GM12874 (cell line): ENCODE measurements at regions not wholly inside any gene's neighbourhood (a gene's known extent, or its start where the extent isn't known, plus 50 kb on each side); places are given as distances from the start of the nearest gene placed in this dataset.
A peak's percentile ranks its signal among the peaks of the same experiment; 100 is the strongest.

Experiments used
- TF ChIP-seq, protein P1 (sequence below): IDR thresholded peaks from 2 replicates; pipeline ENCODE4 v1.5.1; 2011; ENCODE audit warnings: low read depth, mild to moderate bottlenecking, control low read depth, low read length, moderate library complexity; ENCODE audit not compliant: insufficient read depth

DNA sequence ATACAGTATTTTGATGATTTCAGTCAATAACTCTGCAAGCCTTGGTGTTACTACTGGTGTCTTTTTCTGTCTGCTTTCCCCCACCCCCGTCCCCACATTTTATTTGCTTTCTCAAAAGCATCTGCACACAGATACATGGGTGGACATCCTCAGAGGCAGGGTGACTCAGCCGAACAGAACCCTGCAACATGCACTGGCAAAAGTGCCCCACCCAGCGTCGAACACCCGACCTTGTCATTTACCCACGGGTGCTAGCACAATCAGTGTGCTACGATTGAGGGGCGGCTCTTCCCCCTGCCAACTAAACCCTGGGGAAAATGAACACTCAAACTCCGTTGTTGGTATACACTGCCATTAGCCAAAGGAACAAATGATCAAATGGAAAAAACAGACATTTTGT is 115.9 kb upstream of the NAA20 start:
- TF ChIP-seq, protein P1, sequence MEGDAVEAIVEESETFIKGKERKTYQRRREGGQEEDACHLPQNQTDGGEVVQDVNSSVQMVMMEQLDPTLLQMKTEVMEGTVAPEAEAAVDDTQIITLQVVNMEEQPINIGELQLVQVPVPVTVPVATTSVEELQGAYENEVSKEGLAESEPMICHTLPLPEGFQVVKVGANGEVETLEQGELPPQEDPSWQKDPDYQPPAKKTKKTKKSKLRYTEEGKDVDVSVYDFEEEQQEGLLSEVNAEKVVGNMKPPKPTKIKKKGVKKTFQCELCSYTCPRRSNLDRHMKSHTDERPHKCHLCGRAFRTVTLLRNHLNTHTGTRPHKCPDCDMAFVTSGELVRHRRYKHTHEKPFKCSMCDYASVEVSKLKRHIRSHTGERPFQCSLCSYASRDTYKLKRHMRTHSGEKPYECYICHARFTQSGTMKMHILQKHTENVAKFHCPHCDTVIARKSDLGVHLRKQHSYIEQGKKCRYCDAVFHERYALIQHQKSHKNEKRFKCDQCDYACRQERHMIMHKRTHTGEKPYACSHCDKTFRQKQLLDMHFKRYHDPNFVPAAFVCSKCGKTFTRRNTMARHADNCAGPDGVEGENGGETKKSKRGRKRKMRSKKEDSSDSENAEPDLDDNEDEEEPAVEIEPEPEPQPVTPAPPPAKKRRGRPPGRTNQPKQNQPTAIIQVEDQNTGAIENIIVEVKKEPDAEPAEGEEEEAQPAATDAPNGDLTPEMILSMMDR = no peak

DNA sequence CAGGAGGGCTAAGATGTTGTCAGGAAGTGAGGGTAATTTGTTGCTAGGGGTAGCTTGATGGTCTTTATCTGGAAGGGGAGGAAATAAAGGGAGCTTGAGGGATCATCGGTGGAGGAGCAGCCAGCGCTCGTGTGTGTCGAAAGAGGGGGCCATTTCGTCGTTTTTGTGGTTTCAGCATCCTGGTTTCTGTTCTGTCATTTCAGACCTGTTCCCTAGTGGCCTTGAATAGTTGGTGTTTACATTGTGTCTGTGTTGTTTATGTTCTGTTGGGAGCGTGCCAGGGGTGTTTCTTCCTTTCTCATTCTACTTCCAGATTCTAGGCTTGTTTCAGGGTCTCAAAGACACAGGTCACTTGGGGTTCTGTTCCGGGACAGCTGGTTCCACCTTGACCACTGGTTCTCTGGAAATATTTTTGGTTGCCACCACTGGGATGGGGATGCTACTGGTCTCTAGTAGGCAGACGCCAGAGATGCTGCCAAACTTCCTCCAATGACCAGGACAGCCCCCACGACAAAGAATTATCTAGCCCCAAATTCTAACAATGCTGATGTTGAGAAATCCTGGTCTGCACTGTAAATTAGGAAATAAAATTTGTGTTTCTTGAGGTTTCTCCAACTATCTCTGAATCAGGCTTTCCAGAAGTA is 113.9 kb upstream of the NAA20 start:
- TF ChIP-seq, protein P1 = peak; percentile 59; the same call in 1 of the 2 replicates

- TF ChIP-seq, protein P1 = no peak
Observed at GRCh38 chr20:19907326-19908056, 109.7 kb upstream of the NAA20 start.

DNA sequence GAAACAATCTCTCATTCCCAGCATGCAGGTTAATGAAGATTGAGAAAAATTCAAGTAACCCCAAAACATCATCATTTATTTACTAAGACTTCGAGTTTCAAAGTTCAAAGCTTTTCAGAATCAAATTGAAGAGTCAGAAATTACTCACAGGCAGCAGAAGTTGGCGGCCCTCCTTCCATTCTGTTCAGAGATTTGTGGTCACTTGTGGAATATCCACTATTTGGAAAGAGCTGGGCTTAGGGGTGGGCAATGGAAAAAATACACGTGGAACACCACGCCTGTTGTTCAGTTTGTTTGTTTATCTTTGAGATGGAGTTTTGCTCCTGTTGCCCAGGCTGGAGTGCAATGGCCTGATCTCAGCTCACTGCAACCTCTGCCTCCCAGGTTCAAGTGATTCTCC is 108.6 kb upstream of the NAA20 start:
- TF ChIP-seq, protein P1 = no peak

DNA sequence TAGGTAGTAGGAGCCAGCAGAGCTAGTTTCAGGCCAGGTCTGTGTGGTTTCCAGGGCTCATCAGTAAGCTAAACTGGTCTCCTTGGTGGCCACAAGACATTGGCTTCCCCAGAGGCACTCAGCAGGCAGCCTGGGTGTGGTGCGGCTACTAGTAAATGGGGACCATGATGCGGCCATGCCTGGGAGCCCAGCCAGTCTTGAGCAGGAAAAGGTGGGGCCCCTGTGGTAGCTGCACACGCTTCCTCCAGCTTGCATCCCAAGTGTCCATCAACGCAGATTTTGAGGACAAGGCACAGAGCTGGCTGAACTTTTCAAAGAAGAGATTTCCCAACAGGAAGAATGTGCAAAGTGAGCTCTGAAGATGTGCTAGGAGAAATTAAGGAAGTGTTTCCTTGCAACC is 107.4 kb upstream of the NAA20 start:
- TF ChIP-seq, protein P1 = no peak

- TF ChIP-seq, protein P1 = no peak
Observed at GRCh38 chr20:19911810-19912382, 105.3 kb upstream of the NAA20 start.

DNA sequence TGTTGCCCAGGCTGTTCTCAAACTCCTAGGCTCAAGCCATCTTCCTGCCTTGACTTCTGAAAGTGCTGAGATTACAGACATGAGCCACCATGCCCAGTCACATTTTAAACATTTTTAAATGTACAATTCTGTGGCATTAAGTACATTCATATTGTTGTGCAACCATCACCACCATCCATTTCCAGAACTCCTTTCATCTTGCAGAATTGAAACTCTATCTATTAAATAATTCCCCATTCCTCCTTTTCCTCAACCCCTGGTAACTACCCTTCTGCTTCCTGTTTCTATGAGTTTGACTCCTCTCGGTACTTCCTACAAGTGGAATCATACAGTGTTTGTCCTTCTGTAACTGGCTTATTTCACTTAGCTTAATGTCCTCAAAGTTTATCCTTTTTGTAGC is 103.8 kb upstream of the NAA20 start:
- TF ChIP-seq, protein P1 = no peak
